Pancreas (tissue), 10 donors: ENCODE measurements at regions not wholly inside any gene's neighbourhood (a gene's known extent, or its start where the extent isn't known, plus 50 kb on each side); places are given as distances from the start of the nearest gene placed in this dataset.

Source experiments
- ATAC-seq, 4 donors: fragments of 200-7000 bp; cut with Tn5 transposase; one replicate each; pipeline versions ENCODE4 v1.8.0 to v1.9.1; 2020; ENCODE audit warnings: mild to moderate bottlenecking in 4 of 4, moderate library complexity in 4 of 4
- DNase-seq, 6 donors: peaks; one replicate each; pipeline ENCODE4 v3.0.0-alpha.2; 2020
- FAIRE-seq: peaks from 2 replicates; lab custom pipeline; 2012; peaks lifted over from hg19 to GRCh38; lab: Jason Lieb, UNC
- H3K27ac ChIP-seq, 4 donors: fragments of 200-600 bp; sonication (generic); 1 replicate in 3 of 4; 2 replicates in 1 of 4; pipeline versions ENCODE4 v1.5.0 to v1.8.0; 2020
- H3K27me3 ChIP-seq, 4 donors: fragments of 200-600 bp; one replicate each; pipeline ENCODE4 v1.8.0; 2021
- H3K36me3 ChIP-seq, 3 donors: fragments of 200-600 bp; sonication (generic) in 1 of 3; one replicate each; pipeline versions ENCODE4 v1.5.0 to v1.8.0; 2020 to 2021
- H3K4me1 ChIP-seq, 3 donors: fragments of 200-600 bp; one replicate each; pipeline ENCODE4 v1.8.0; 2021
- H3K4me3 ChIP-seq, 4 donors: fragments of 200-600 bp; sonication (generic) in 2 of 4; one replicate each; pipeline versions ENCODE4 v1.5.0 to v1.8.0; 2020 to 2021
- H3K9me3 ChIP-seq, 4 donors: fragments of 200-600 bp; one replicate each; pipeline ENCODE4 v1.8.0; 2021
- WGBS, 2 donors: extraction: QIAGEN DNeasy Blood & Tissue Kit; methylation state at CpG; one replicate each; pipeline ENCODE4 v1.1.7; 2013; 5-methylcytosine and 5-hydroxymethylcytosine counted together
- intact Hi-C, 3 donors: fragments of 100-400 bp; cut with DNase I; formaldehyde crosslinking; loops; one replicate each; pipeline versions ENCODE4 v1.11.1 to v1.14.2; 2022
- TF ChIP-seq, protein P1 (sequence below), 4 donors: fragments of 200-600 bp; sonication (generic) in 3 of 4; IDR thresholded peaks; one replicate each; pipeline versions ENCODE4 v1.5.0 to v1.8.0; 2021; ENCODE audit warnings: antibody characterized with exemption in 4 of 4
- donor health status: healthy with polysubstance abuse.
- donor health status: DM: no; HTN: no; CAD: no; lungs with moderate emphysema.
- donor health status: DM: no; HTN: no; CAD: no.
- donor health status: control.
- donor health status: control.
- donor health status: Bipolar disorder and iron deficiency.
- donor health status: DM: yes; HTN: yes; CAD: no.
- donor health status: DM: no; HTN: no; CAD: no.
- donor health status: DM: no; HTN: no; CAD: no.
- donor health status: DM: yes; HTN: yes; CAD: no.

DNA sequence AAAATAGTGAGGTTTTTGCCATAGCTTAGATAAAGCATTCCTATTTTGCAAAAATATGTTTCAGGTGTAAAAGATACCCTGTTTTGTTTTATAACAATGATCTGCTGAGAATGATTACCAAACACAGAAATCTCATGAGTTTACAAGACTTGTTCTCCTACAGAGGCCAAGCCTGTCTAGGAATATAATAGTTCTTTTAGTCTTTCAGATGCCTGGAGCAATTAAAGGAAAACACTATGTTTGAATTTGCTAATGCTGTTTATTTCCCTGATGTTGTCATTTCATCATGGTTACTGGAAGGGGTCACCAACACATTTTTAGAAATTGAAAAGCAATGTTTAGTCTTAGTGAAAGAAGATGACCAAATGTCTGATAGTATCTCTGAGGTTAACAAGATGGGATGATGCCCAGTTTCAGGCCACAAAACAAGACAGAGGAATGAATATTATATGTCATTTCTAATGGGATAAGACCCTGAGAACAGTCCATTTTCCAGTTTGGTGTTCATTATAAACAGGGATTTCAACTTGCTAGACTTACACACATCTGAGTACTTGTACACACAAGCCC is 559.9 kb downstream of the INHBA start:
- FAIRE-seq: no peak

DNA sequence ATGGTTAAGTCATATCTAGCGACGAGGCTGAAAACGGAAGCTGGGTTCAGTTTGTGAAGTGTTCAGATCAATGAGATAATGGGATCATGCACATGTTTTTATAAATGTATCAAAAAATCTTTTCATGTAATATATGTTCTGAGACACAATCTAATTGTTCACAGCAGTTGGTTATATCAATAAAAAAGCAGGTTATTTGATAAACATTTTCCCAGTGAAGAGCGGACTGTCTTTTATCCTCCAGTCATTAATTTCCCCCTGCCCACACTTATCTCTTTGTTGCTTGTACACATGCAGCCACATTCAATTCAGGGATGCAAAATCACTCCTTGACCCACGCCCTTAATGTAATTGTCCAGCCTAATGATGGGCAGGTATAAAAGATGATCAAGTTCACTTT is 563.1 kb downstream of the INHBA start:
- Histone ChIP-seq H3K4me3 (no peak overlapping the region), H3K9me3 (no peaks in the 10 kb centered on the region), H3K27me3 (no peaks in the 10 kb centered on the region), H3K27ac (no peak overlapping the region), H3K36me3 (no peaks in the 10 kb centered on the region), H3K4me1 (no peaks in the 10 kb centered on the region)
- ATAC-seq (no peak), DNase-seq (no peak), FAIRE-seq (no peak)
- WGBS, 2 donors: 57 to 58% methylated on average over 5 of the region's 5 CpGs
- TF ChIP-seq, protein P1, sequence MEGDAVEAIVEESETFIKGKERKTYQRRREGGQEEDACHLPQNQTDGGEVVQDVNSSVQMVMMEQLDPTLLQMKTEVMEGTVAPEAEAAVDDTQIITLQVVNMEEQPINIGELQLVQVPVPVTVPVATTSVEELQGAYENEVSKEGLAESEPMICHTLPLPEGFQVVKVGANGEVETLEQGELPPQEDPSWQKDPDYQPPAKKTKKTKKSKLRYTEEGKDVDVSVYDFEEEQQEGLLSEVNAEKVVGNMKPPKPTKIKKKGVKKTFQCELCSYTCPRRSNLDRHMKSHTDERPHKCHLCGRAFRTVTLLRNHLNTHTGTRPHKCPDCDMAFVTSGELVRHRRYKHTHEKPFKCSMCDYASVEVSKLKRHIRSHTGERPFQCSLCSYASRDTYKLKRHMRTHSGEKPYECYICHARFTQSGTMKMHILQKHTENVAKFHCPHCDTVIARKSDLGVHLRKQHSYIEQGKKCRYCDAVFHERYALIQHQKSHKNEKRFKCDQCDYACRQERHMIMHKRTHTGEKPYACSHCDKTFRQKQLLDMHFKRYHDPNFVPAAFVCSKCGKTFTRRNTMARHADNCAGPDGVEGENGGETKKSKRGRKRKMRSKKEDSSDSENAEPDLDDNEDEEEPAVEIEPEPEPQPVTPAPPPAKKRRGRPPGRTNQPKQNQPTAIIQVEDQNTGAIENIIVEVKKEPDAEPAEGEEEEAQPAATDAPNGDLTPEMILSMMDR (IDR thresholded peaks at IDR 0.05): no peak
- intact Hi-C loops: no loop called here

More for the DNA sequence above, 559.9 kb downstream of the INHBA start:
- H3K27ac ChIP-seq: no peak overlapping the region
- TF ChIP-seq, protein P1 (IDR thresholded peaks at IDR 0.05): no peak
- H3K4me1 ChIP-seq: no peaks in the 10 kb centered on the region
- no peaks in the 10 kb centered on the region for H3K9me3 ChIP-seq
- no peak for DNase-seq
- ATAC-seq: no peak
- no peaks in the 10 kb centered on the region for H3K27me3 ChIP-seq
- H3K4me3 ChIP-seq: no peak overlapping the region
- intact Hi-C loops: no loop called here
- no peaks in the 10 kb centered on the region for H3K36me3 ChIP-seq

DNA sequence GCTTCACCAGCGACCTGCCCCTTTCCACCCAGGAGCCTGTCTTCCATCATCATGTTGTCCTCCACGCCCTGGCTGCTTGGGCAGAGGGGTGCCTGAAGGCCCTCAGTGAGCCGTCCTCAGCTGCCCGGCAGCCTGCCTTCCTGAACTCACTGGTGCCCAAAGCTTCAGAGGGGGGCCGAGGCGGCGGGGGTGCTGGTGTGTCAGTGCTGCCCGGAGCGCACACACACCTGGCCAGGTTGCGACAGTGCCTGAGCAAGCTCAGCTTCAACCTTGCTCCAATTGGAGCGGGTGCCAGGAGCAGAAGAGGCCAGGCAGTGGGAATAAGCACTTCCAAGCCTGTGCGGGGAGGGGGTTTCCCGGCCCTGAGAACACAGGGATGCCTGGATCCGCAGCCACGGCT is 566.3 kb downstream of the INHBA start:
- Histone ChIP-seq H3K27ac (no peak overlapping the region), H3K36me3 (no peaks in the 10 kb centered on the region), H3K4me1 (no peaks in the 10 kb centered on the region), H3K4me3 (no peak overlapping the region), H3K27me3 (no peaks in the 10 kb centered on the region), H3K9me3 (no peaks in the 10 kb centered on the region)
- ATAC-seq (no peak), FAIRE-seq (no peak), DNase-seq (peak in 2 of 6 donors; percentile 15 to 60)
- intact Hi-C loops: no loop called here
- TF ChIP-seq, protein P1 (IDR thresholded peaks at IDR 0.05): no peak
- WGBS, 2 donors: 76 to 88% methylated on average over 15 of the region's 15 CpGs

DNA sequence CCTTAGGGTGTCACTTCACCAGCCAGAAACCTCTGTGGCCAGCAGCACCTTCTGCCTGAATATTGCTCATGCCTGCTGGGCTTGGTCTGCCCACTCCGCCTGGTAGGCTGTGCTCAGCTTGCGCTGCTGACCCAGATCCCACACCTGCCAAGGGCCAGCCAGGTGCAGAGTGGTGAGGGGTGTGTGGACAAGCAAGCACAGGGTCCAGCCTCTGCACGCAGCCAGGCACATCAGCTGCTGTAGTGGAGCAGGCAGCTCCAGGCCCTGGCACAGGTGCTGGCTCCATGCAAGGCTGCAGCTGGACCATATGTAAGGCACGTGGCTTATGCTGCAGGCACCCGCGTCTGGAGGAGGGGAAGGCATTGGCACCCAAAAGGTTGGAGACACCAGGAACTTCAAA is 567.4 kb downstream of the INHBA start:
- no peak overlapping the region for H3K4me3 ChIP-seq
- no peaks in the 10 kb centered on the region for H3K36me3 ChIP-seq
- intact Hi-C loops: no loop called here
- H3K27ac ChIP-seq: no peak overlapping the region
- FAIRE-seq (no peak), ATAC-seq (no peak), DNase-seq (peak in 2 of 6 donors; percentile 20 to 61)
- no peaks in the 10 kb centered on the region for H3K9me3 ChIP-seq
- H3K4me1 ChIP-seq: no peaks in the 10 kb centered on the region
- 83 to 89% methylated on average over 6 of the region's 6 CpGs for WGBS, 2 donors
- TF ChIP-seq, protein P1 (IDR thresholded peaks at IDR 0.05): no peak
- H3K27me3 ChIP-seq: no peaks in the 10 kb centered on the region

DNA sequence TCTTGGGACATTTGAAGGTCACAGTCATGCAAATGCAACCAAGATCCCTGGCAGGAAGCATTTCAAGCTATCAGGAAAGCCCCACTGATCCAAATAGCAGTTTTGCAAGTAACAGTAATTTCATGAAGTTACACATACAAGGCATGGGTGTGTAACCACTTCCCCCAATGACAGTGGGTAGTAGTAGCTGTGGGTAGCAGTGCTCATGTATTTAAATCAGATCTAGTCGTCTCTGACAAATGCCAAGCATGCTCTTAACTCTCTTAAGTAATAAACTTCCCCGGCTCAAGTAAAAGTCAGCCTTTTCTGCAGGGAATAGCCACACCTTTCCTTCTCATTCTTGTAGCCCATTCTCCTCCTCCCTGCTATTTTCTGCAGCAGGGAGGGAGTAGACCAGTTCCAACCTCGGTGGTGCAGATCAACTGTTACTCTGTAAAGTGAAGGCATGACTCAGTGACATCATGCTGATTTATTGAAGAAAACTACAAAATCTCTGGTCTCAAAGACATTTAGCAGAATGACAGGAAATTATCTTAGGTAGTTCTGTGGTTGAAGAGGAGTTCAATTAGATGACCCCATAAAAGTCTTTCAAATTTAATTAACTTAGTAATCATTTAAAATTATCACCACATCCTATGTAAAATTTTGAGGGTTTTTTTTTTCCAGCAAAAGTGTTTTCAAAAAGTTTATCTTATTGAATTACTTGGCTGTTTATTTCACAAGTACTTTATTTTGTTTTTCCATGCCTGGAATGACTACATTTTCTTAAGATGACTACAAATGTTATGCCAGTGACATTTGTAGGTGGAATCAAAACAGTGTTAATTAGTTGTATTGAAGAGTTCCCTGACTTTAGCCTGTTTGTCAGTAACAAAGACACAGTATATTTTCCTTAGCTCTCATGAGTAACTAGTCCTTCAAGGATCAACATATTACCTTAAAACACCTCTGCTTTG is 568.3 kb downstream of the INHBA start:
- DNase-seq (no peak), FAIRE-seq (no peak), ATAC-seq (no peak)
- no peaks in the 10 kb centered on the region for H3K4me1 ChIP-seq
- no peaks in the 10 kb centered on the region for H3K9me3 ChIP-seq
- no peak overlapping the region for H3K27ac ChIP-seq
- no peaks in the 10 kb centered on the region for H3K27me3 ChIP-seq
- no peaks in the 10 kb centered on the region for H3K36me3 ChIP-seq
- TF ChIP-seq, protein P1 (IDR thresholded peaks at IDR 0.05): no peak
- intact Hi-C loops: no loop called here
- no peak overlapping the region for H3K4me3 ChIP-seq
- WGBS, 2 donors: 39 to 49% methylated on average over 3 of the region's 3 CpGs
